Parathyroid adenoma (tissue), 2 donors: ENCODE measurements at regions not wholly inside any gene's neighbourhood (a gene's known extent, or its start where the extent isn't known, plus 50 kb on each side); places are given as distances from the start of the nearest gene placed in this dataset.

Experiments
- H2AFZ ChIP-seq: fragments of 300-600 bp; sonication (generic); one replicate; pipeline ENCODE4 v1.7.0; 2017; ENCODE audit warnings: antibody characterized with exemption, mild to moderate bottlenecking
- H3K27ac ChIP-seq: fragments of 300-600 bp; sonication (generic); one replicate; pipeline ENCODE4 v1.7.0; 2017
- H3K27me3 ChIP-seq: fragments of 300-600 bp; sonication (generic); one replicate; pipeline ENCODE4 v1.7.0; 2017; ENCODE audit warnings: low read length; ENCODE audit not compliant: control insufficient read depth, insufficient read depth
- H3K36me3 ChIP-seq: fragments of 300-600 bp; sonication (generic); one replicate; pipeline ENCODE4 v1.7.0; 2017; ENCODE audit warnings: low read length; ENCODE audit not compliant: control insufficient read depth, insufficient read depth
- H3K4me1 ChIP-seq: fragments of 300-600 bp; sonication (generic); one replicate; pipeline ENCODE4 v1.7.0; 2017; ENCODE audit warnings: control low read depth
- H3K4me2 ChIP-seq: fragments of 300-600 bp; sonication (generic); one replicate; pipeline ENCODE4 v1.7.0; 2017; ENCODE audit warnings: low read length
- H3K4me3 ChIP-seq: fragments of 300-600 bp; sonication (generic); one replicate; pipeline ENCODE4 v1.7.0; 2017; ENCODE audit warnings: low read depth, low read length
- H3K79me2 ChIP-seq: fragments of 300-600 bp; sonication (generic); one replicate; pipeline ENCODE4 v1.7.0; 2017; ENCODE audit warnings: control low read depth
- H3K9ac ChIP-seq: fragments of 300-600 bp; sonication (generic); one replicate; pipeline ENCODE4 v1.7.0; 2017; ENCODE audit warnings: mild to moderate bottlenecking
- H3K9me3 ChIP-seq: fragments of 300-600 bp; sonication (generic); one replicate; pipeline ENCODE4 v1.7.0; 2017; ENCODE audit warnings: low read length; ENCODE audit not compliant: control insufficient read depth
- TF ChIP-seq, protein P1 (sequence below): fragments of 300-600 bp; sonication (generic); IDR thresholded peaks from one replicate; pipeline ENCODE4 v1.7.0; 2017; ENCODE audit warnings: antibody characterized with exemption, mild to moderate bottlenecking
- donor health status: primary hyperparathyroidism.

- no peaks in the 10 kb centered on the region for H3K79me2 ChIP-seq
- H3K9ac ChIP-seq, result no peak overlapping the region
- H3K9me3 ChIP-seq, result no peaks in the 10 kb centered on the region
- no peak overlapping the region for H3K4me2 ChIP-seq
- TF ChIP-seq, protein P1, sequence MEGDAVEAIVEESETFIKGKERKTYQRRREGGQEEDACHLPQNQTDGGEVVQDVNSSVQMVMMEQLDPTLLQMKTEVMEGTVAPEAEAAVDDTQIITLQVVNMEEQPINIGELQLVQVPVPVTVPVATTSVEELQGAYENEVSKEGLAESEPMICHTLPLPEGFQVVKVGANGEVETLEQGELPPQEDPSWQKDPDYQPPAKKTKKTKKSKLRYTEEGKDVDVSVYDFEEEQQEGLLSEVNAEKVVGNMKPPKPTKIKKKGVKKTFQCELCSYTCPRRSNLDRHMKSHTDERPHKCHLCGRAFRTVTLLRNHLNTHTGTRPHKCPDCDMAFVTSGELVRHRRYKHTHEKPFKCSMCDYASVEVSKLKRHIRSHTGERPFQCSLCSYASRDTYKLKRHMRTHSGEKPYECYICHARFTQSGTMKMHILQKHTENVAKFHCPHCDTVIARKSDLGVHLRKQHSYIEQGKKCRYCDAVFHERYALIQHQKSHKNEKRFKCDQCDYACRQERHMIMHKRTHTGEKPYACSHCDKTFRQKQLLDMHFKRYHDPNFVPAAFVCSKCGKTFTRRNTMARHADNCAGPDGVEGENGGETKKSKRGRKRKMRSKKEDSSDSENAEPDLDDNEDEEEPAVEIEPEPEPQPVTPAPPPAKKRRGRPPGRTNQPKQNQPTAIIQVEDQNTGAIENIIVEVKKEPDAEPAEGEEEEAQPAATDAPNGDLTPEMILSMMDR, result no peak
- no peak overlapping the region for H3K4me3 ChIP-seq
- no peak overlapping the region for H3K27ac ChIP-seq
- no peaks in the 10 kb centered on the region for H3K4me1 ChIP-seq
- no peaks in the 10 kb centered on the region for H3K27me3 ChIP-seq
- no peaks in the 10 kb centered on the region for H3K36me3 ChIP-seq
- H2AFZ ChIP-seq, result no peak overlapping the region
Measured at GRCh38 chrX:45889471-45889870, 655.8 kb downstream of the ZNF674 start.

GRCh38 chrX:45888518-45888917, 656.7 kb downstream of the ZNF674 start:
- no peak overlapping the region for H3K27ac ChIP-seq
- H3K27me3 ChIP-seq, result no peaks in the 10 kb centered on the region
- H3K4me1 ChIP-seq, result no peaks in the 10 kb centered on the region
- H3K36me3 ChIP-seq, result no peaks in the 10 kb centered on the region
- H3K79me2 ChIP-seq, result no peaks in the 10 kb centered on the region
- H3K9ac ChIP-seq, result no peak overlapping the region
- H3K9me3 ChIP-seq, result no peaks in the 10 kb centered on the region
- H3K4me3 ChIP-seq, result no peak overlapping the region
- TF ChIP-seq, protein P1, result no peak
- H2AFZ ChIP-seq, result no peak overlapping the region
- no peak overlapping the region for H3K4me2 ChIP-seq

GRCh38 chrX:45885931-45886330, 659.3 kb downstream of the ZNF674 start:
- TF ChIP-seq, protein P1, result no peak
- H3K36me3 ChIP-seq, result no peaks in the 10 kb centered on the region
- no peaks in the 10 kb centered on the region for H3K79me2 ChIP-seq
- H3K4me1 ChIP-seq, result no peaks in the 10 kb centered on the region
- no peak overlapping the region for H3K9ac ChIP-seq
- H3K4me3 ChIP-seq, result no peak overlapping the region
- no peak overlapping the region for H3K27ac ChIP-seq
- no peak overlapping the region for H3K4me2 ChIP-seq
- H2AFZ ChIP-seq, result no peak overlapping the region
- no peaks in the 10 kb centered on the region for H3K9me3 ChIP-seq
- H3K27me3 ChIP-seq, result no peaks in the 10 kb centered on the region

DNA sequence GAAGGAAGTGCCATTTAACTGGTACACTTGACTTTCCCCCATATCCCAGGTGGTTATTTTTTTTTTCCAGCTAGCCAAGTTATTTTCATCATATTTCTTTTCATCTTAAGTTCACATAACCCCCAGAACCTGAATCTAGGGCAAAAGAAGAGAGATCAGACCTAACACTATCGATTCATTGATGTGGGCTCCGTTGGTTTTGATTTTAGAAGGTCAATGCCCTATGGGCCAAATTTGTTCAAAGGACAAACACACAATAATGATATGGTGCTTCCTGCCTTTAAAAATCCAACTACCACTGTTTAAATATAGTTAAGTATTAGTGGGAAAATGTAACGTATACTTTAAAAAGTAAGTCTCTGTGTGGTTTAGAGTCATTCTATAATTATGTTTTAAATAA, 665.7 kb downstream of the ZNF674 start:
- Histone ChIP-seq H3K4me2 (no peak overlapping the region), H3K4me1 (no peaks in the 10 kb centered on the region), H3K9me3 (no peaks in the 10 kb centered on the region), H3K79me2 (no peaks in the 10 kb centered on the region), H3K36me3 (no peaks in the 10 kb centered on the region), H3K27me3 (no peaks in the 10 kb centered on the region), H3K4me3 (no peak overlapping the region), H3K9ac (no peak overlapping the region), H3K27ac (no peak overlapping the region), H2AFZ (no peak overlapping the region)
- TF ChIP-seq, protein P1, result no peak

DNA sequence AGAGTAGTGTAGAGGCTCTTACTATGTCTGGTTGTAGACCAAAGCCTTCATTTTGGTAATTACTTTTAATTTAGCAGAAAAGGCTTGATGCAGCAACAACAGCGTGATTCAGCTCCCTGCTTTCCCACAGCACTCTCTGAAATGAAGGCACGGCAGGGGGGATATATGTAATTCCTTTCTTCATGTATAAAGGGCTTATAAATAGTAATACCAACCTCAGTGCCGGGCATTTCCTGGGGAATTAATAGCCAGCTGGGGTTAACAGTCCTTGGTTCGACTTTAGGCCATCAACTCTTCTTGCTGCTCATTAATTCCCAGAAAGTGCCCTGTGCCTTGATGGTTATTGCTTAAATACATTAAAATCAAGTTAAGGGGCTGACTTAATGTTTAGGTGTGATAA, 669.0 kb downstream of the ZNF674 start:
- H3K4me3 ChIP-seq, result no peak overlapping the region

More for the DNA sequence above, 669.0 kb downstream of the ZNF674 start:
- H3K9ac ChIP-seq, result no peak overlapping the region
- no peak overlapping the region for H3K27ac ChIP-seq
- H3K27me3 ChIP-seq, result no peaks in the 10 kb centered on the region
- no peaks in the 10 kb centered on the region for H3K36me3 ChIP-seq
- H3K4me1 ChIP-seq, result no peaks in the 10 kb centered on the region
- no peaks in the 10 kb centered on the region for H3K9me3 ChIP-seq
- no peak overlapping the region for H2AFZ ChIP-seq
- TF ChIP-seq, protein P1, result no peak
- H3K4me2 ChIP-seq, result no peak overlapping the region
- H3K79me2 ChIP-seq, result no peaks in the 10 kb centered on the region
